NAMALWA (cell line): ENCODE measurements at regions not wholly inside any gene's neighbourhood (a gene's known extent, or its start where the extent isn't known, plus 50 kb on each side); places are given as distances from the start of the nearest gene placed in this dataset.
"Not testable (repeated sequence)": the region's sequence is repeated elsewhere in the genome, so short reads cannot be mapped to it uniquely, and the experiment has no call there.

Experiments used
- DNase-seq: peaks from one replicate; pipeline ENCODE4 v3.0.0-alpha.2; 2015; ENCODE audit warnings: low spot score

GRCh38 chr5:24268482-24269056 is 376.2 kb downstream of the CDH10 start:
- DNase-seq: no peak

- DNase-seq: not testable (repeated sequence)
Observed at GRCh38 chr5:24271702-24272118, 373.1 kb downstream of the CDH10 start.

- no peak for DNase-seq
Observed at GRCh38 chr5:24272741-24273140, 372.0 kb downstream of the CDH10 start.

- no peak for DNase-seq
Observed at GRCh38 chr5:24280215-24280614, 364.6 kb downstream of the CDH10 start.

GRCh38 chr5:24281818-24282217 is 363.0 kb downstream of the CDH10 start:
- DNase-seq: no peak

- DNase-seq: no peak
Observed at GRCh38 chr5:24289582-24290335, 355.0 kb downstream of the CDH10 start.

- DNase-seq: no peak
Observed at GRCh38 chr5:24290536-24290935, 354.2 kb downstream of the CDH10 start.

GRCh38 chr5:24291916-24292315 is 352.9 kb downstream of the CDH10 start:
- DNase-seq: no peak

- DNase-seq: no peak
Observed at GRCh38 chr5:24294333-24294732, 350.4 kb downstream of the CDH10 start.

- DNase-seq: no peak
Observed at GRCh38 chr5:24314106-24314505, 330.7 kb downstream of the CDH10 start.

GRCh38 chr5:24320643-24321042 is 324.1 kb downstream of the CDH10 start:
- no peak for DNase-seq

GRCh38 chr5:24325306-24325832 is 319.4 kb downstream of the CDH10 start:
- no peak for DNase-seq

GRCh38 chr5:24331531-24331930 is 313.2 kb downstream of the CDH10 start:
- no peak for DNase-seq

- DNase-seq: no peak
Observed at GRCh38 chr5:24347158-24347557, 297.6 kb downstream of the CDH10 start.

GRCh38 chr5:24351285-24351684 is 293.5 kb downstream of the CDH10 start:
- no peak for DNase-seq

GRCh38 chr5:24353016-24353415 is 291.8 kb downstream of the CDH10 start:
- no peak for DNase-seq

GRCh38 chr5:24353611-24354010 is 291.2 kb downstream of the CDH10 start:
- DNase-seq: no peak

- DNase-seq: no peak
Observed at GRCh38 chr5:24363789-24364481, 280.8 kb downstream of the CDH10 start.

GRCh38 chr5:24364711-24365110 is 280.1 kb downstream of the CDH10 start:
- DNase-seq: no peak

- no peak for DNase-seq
Observed at GRCh38 chr5:24365406-24365805, 279.4 kb downstream of the CDH10 start.

GRCh38 chr5:24367216-24367615 is 277.6 kb downstream of the CDH10 start:
- DNase-seq: no peak

- DNase-seq: no peak
Observed at GRCh38 chr5:24368115-24368514, 276.7 kb downstream of the CDH10 start.

GRCh38 chr5:24376210-24376609 is 268.6 kb downstream of the CDH10 start:
- DNase-seq: no peak
